AG04449 (cell line): ENCODE measurements at regions not wholly inside any gene's neighbourhood (a gene's known extent, or its start where the extent isn't known, plus 50 kb on each side); places are given as distances from the start of the nearest gene placed in this dataset.

Source experiments
- CTCF ChIA-PET: fragments of 350-600 bp; formaldehyde crosslinking; extraction: SDS; loops from one replicate; lab custom pipeline; 2021; ENCODE audit warnings: antibody characterized with exemption; lab: Yijun Ruan, JAX
- POLR2A ChIA-PET: fragments of 400-600, 350-600 bp; formaldehyde crosslinking; extraction: SDS; loops from one replicate; lab custom pipeline; 2020; ENCODE audit warnings: antibody characterized with exemption, inconsistent platforms; lab: Yijun Ruan, JAX
- DNase-seq: peaks from one replicate; pipeline ENCODE4 v3.0.0-alpha.2; 2010; ENCODE audit warnings: low read depth, low spot score
- H3K4me3 ChIP-seq: 2 replicates; pipeline ENCODE4 v1.5.1; 2011; ENCODE audit warnings: low read depth, mild to moderate bottlenecking, control low read depth, low read length
- TF ChIP-seq, protein P1 (sequence below): IDR thresholded peaks from one replicate; pipeline ENCODE4 v1.5.1; 2011; ENCODE audit warnings: mild to moderate bottlenecking, moderate library complexity, low read length, control low read depth, inconsistent platforms; ENCODE audit not compliant: insufficient read depth; ENCODE audit errors: missing control alignments

DNA sequence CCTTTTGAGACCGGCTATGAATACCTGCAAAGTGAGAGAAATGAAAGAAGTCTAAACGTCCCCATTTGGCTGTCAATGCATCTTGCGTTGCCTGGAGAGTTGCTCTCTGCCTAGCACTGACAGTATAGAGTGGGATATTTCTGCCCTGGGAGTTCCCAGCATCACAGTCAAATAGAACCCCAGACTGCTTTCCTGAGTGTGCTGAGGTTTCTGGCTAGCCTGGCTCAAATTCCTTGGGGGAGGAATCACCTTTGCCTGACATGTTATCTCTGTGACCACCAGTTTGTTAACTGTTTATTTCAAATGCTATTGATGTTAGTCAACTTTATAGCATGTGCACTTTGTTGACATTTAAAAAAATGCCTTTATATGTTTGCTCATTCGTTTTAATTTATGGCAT lies 212.0 kb upstream of the FAM78B start:
- POLR2A ChIA-PET: no interaction called here
- no peak overlapping the region for H3K4me3 ChIP-seq
- CTCF ChIA-PET: no interaction called here

GRCh38 chr1:166379447-166379846 lies 212.6 kb upstream of the FAM78B start:
- TF ChIP-seq, protein P1, sequence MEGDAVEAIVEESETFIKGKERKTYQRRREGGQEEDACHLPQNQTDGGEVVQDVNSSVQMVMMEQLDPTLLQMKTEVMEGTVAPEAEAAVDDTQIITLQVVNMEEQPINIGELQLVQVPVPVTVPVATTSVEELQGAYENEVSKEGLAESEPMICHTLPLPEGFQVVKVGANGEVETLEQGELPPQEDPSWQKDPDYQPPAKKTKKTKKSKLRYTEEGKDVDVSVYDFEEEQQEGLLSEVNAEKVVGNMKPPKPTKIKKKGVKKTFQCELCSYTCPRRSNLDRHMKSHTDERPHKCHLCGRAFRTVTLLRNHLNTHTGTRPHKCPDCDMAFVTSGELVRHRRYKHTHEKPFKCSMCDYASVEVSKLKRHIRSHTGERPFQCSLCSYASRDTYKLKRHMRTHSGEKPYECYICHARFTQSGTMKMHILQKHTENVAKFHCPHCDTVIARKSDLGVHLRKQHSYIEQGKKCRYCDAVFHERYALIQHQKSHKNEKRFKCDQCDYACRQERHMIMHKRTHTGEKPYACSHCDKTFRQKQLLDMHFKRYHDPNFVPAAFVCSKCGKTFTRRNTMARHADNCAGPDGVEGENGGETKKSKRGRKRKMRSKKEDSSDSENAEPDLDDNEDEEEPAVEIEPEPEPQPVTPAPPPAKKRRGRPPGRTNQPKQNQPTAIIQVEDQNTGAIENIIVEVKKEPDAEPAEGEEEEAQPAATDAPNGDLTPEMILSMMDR: no peak
- CTCF ChIA-PET: no interaction called here
- POLR2A ChIA-PET: no interaction called here
- H3K4me3 ChIP-seq: no peak overlapping the region
- DNase-seq: no peak

More for the DNA sequence above, 212.0 kb upstream of the FAM78B start:
- no peak for DNase-seq
- TF ChIP-seq, protein P1: no peak

GRCh38 chr1:166383137-166383536 lies 216.3 kb upstream of the FAM78B start:
- POLR2A ChIA-PET: no interaction called here
- CTCF ChIA-PET: no interaction called here

DNA sequence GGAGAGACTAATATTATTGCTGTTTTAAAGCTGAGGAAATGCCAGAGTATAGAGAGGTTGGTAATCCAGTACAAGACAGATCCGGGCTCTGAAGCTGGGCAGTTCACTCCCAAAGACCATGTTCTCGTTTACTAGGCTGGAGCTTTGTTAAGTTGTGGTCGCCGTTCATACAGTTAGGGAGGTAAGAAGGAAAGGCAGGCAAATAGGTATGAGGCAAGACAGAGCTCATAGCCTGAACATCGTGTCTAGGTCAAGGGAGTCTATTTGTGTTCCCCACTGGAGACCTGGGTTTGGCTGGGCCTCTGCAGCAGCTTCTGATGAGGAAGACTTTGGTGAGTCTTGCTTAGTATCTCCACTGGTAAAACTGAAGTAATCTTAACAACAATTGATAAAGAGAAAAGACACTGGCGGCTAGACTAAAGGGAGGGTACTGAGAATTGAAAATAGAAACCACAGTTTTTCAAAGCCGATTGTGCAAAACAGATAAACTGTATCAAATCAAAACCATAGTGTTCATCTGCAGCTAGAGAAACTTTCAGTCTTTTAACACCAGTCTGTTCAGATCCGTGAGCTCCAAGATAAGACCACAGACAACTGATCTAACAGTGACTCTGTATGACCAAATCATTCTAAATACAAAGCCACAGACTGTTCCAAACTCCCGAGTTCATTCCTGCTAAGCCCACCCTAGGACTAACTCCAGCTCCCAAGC lies 217.0 kb upstream of the FAM78B start:
- CTCF ChIA-PET: no interaction called here
- TF ChIP-seq, protein P1: no peak
- no peak for DNase-seq
- POLR2A ChIA-PET: no interaction called here
- no peak overlapping the region for H3K4me3 ChIP-seq

More at GRCh38 chr1:166383137-166383536, 216.3 kb upstream of the FAM78B start:
- TF ChIP-seq, protein P1: no peak
- no peak for DNase-seq
- H3K4me3 ChIP-seq: no peak overlapping the region

- TF ChIP-seq, protein P1: no peak
- no peak overlapping the region for H3K4me3 ChIP-seq
- CTCF ChIA-PET: no interaction called here
- POLR2A ChIA-PET: no interaction called here
- DNase-seq: no peak
Measured at GRCh38 chr1:166384948-166385347, 218.1 kb upstream of the FAM78B start.

GRCh38 chr1:166390366-166391033 lies 223.7 kb upstream of the FAM78B start:
- POLR2A ChIA-PET: no interaction called here
- no peak for DNase-seq
- CTCF ChIA-PET: no interaction called here
- H3K4me3 ChIP-seq: no peak overlapping the region
- TF ChIP-seq, protein P1: no peak
